Neuron (in vitro differentiated cells): ENCODE measurements at regions not wholly inside any gene's neighbourhood (a gene's known extent, or its start where the extent isn't known, plus 50 kb on each side); places are given as distances from the start of the nearest gene placed in this dataset.

ENCODE experiments used
- H2AFZ ChIP-seq: one replicate; pipeline ENCODE4 v1.6.1; 2013; ENCODE audit warnings: low read depth, mild to moderate bottlenecking, inconsistent platforms, low read length, moderate library complexity
- H3K27me3 ChIP-seq: one replicate; pipeline ENCODE4 v1.6.1; 2013; ENCODE audit warnings: low read length; ENCODE audit not compliant: insufficient read depth
- H3K36me3 ChIP-seq: one replicate; pipeline ENCODE4 v1.6.1; 2013; ENCODE audit warnings: low read length; ENCODE audit not compliant: insufficient read depth
- H3K4me1 ChIP-seq: one replicate; pipeline ENCODE4 v1.6.1; 2013; ENCODE audit warnings: low read length; ENCODE audit not compliant: insufficient read depth
- H3K4me3 ChIP-seq: 2 replicates; pipeline ENCODE4 v1.5.1; 2013; ENCODE audit warnings: mild to moderate bottlenecking, low read length, moderate library complexity
- H3K9me3 ChIP-seq: one replicate; pipeline ENCODE4 v1.6.1; 2013; ENCODE audit warnings: low read length

- H3K36me3 ChIP-seq, result no peaks in the 10 kb centered on the region
- no peaks in the 10 kb centered on the region for H3K9me3 ChIP-seq
- H3K27me3 ChIP-seq, result no peaks in the 10 kb centered on the region
- no peaks in the 10 kb centered on the region for H3K4me1 ChIP-seq
- no peak overlapping the region for H2AFZ ChIP-seq
- no peak overlapping the region for H3K4me3 ChIP-seq
These were observed 133.6 kb downstream of the P2RY1 start for GRCh38 chr3:152968388-152969024.

- H3K36me3 ChIP-seq, result no peaks in the 10 kb centered on the region
- no peaks in the 10 kb centered on the region for H3K4me1 ChIP-seq
- H3K4me3 ChIP-seq, result no peak overlapping the region
- H3K27me3 ChIP-seq, result no peaks in the 10 kb centered on the region
- no peak overlapping the region for H2AFZ ChIP-seq
- H3K9me3 ChIP-seq, result no peaks in the 10 kb centered on the region
These were observed 134.8 kb downstream of the P2RY1 start for GRCh38 chr3:152969557-152970300.

- no peak overlapping the region for H2AFZ ChIP-seq
- H3K4me3 ChIP-seq, result no peak overlapping the region
- H3K4me1 ChIP-seq, result no peaks in the 10 kb centered on the region
- H3K36me3 ChIP-seq, result no peaks in the 10 kb centered on the region
- no peaks in the 10 kb centered on the region for H3K27me3 ChIP-seq
- H3K9me3 ChIP-seq, result no peaks in the 10 kb centered on the region
These were observed 135.9 kb downstream of the P2RY1 start for GRCh38 chr3:152970851-152971250.

GRCh38 chr3:152971880-152972279 is 136.9 kb downstream of the P2RY1 start:
- no peaks in the 10 kb centered on the region for H3K27me3 ChIP-seq
- no peak overlapping the region for H2AFZ ChIP-seq
- H3K9me3 ChIP-seq, result no peaks in the 10 kb centered on the region
- H3K36me3 ChIP-seq, result no peaks in the 10 kb centered on the region
- H3K4me1 ChIP-seq, result peaks cover 4% of the 10 kb centered on the region
- no peak overlapping the region for H3K4me3 ChIP-seq

GRCh38 chr3:152973575-152973974 is 138.6 kb downstream of the P2RY1 start:
- Histone ChIP-seq H3K36me3 (no peaks in the 10 kb centered on the region), H2AFZ (no peak overlapping the region), H3K9me3 (no peaks in the 10 kb centered on the region), H3K27me3 (no peaks in the 10 kb centered on the region), H3K4me1 (peaks cover 4% of the 10 kb centered on the region), H3K4me3 (no peak overlapping the region)

- Histone ChIP-seq H3K27me3 (no peaks in the 10 kb centered on the region), H3K36me3 (no peaks in the 10 kb centered on the region), H2AFZ (peak overlapping the region; percentile 16), H3K9me3 (no peaks in the 10 kb centered on the region), H3K4me3 (no peak overlapping the region), H3K4me1 (peaks cover 4% of the 10 kb centered on the region)
These were observed 141.3 kb downstream of the P2RY1 start for GRCh38 chr3:152976239-152976638.

GRCh38 chr3:152977366-152977765 is 142.4 kb downstream of the P2RY1 start:
- H3K27me3 ChIP-seq, result no peaks in the 10 kb centered on the region
- peaks cover 4% of the 10 kb centered on the region for H3K4me1 ChIP-seq
- no peak overlapping the region for H2AFZ ChIP-seq
- no peak overlapping the region for H3K4me3 ChIP-seq
- H3K36me3 ChIP-seq, result no peaks in the 10 kb centered on the region
- H3K9me3 ChIP-seq, result no peaks in the 10 kb centered on the region

- H3K27me3 ChIP-seq, result no peaks in the 10 kb centered on the region
- H2AFZ ChIP-seq, result no peak overlapping the region
- no peaks in the 10 kb centered on the region for H3K36me3 ChIP-seq
- H3K4me3 ChIP-seq, result no peak overlapping the region
- H3K4me1 ChIP-seq, result peaks cover 4% of the 10 kb centered on the region
- no peaks in the 10 kb centered on the region for H3K9me3 ChIP-seq
These were observed 143.2 kb downstream of the P2RY1 start for GRCh38 chr3:152978152-152978551.

GRCh38 chr3:152997526-152997925 is 162.6 kb downstream of the P2RY1 start:
- Histone ChIP-seq H3K4me1 (peaks cover 22% of the 10 kb centered on the region), H3K9me3 (no peaks in the 10 kb centered on the region), H2AFZ (peak overlapping the region; percentile 17), H3K36me3 (no peaks in the 10 kb centered on the region), H3K27me3 (no peaks in the 10 kb centered on the region), H3K4me3 (no peak overlapping the region)

GRCh38 chr3:152998591-152998990 is 163.4 kb upstream of the RAP2B start:
- Histone ChIP-seq H3K36me3 (no peaks in the 10 kb centered on the region), H3K4me1 (peaks cover 32% of the 10 kb centered on the region), H3K9me3 (no peaks in the 10 kb centered on the region), H2AFZ (no peak overlapping the region), H3K27me3 (no peaks in the 10 kb centered on the region), H3K4me3 (no peak overlapping the region)

GRCh38 chr3:153000325-153000724 is 161.7 kb upstream of the RAP2B start:
- Histone ChIP-seq H3K27me3 (no peaks in the 10 kb centered on the region), H3K4me3 (no peak overlapping the region), H2AFZ (no peak overlapping the region), H3K36me3 (no peaks in the 10 kb centered on the region), H3K9me3 (no peaks in the 10 kb centered on the region), H3K4me1 (peaks cover 39% of the 10 kb centered on the region)

- no peak overlapping the region for H3K4me3 ChIP-seq
- H3K9me3 ChIP-seq, result no peaks in the 10 kb centered on the region
- H3K27me3 ChIP-seq, result no peaks in the 10 kb centered on the region
- H2AFZ ChIP-seq, result no peak overlapping the region
- H3K36me3 ChIP-seq, result no peaks in the 10 kb centered on the region
- H3K4me1 ChIP-seq, result peaks cover 39% of the 10 kb centered on the region
These were observed 160.6 kb upstream of the RAP2B start for GRCh38 chr3:153001210-153002078.

- Histone ChIP-seq H3K36me3 (no peaks in the 10 kb centered on the region), H3K4me1 (peaks cover 26% of the 10 kb centered on the region), H3K4me3 (no peak overlapping the region), H2AFZ (no peak overlapping the region), H3K27me3 (no peaks in the 10 kb centered on the region), H3K9me3 (no peaks in the 10 kb centered on the region)
These were observed 158.6 kb upstream of the RAP2B start for GRCh38 chr3:153003441-153003840.
